ENCODE measurements at regions not wholly inside any gene's neighbourhood (a gene's known extent, or its start where the extent isn't known, plus 50 kb on each side); places are given as distances from the start of the nearest gene placed in this dataset.
"Not testable (repeated sequence)": the region's sequence is repeated elsewhere in the genome, so short reads cannot be mapped to it uniquely, and the experiment has no call there.

GRCh38 chr4:72864898-72865297 is 204.6 kb downstream of the COX18 start:
- ATAC-seq, result no peak
- TF ChIP-seq CTCF (IDR thresholded peaks at IDR 0.05) (no peak), POLR2A (IDR thresholded peaks at IDR 0.05) (no peak)
- Histone ChIP-seq H3K4me3 (no peak overlapping the region), H3K9me3 (no peaks in the 10 kb centered on the region), H3K27me3 (no peaks in the 10 kb centered on the region), H3K36me3 (replicated peaks in 1 of 2; ENCODE audit: insufficient read depth in 1 of 2, low read depth in 2 of 2) (no peaks in the 10 kb centered on the region), H3K27ac (no peak overlapping the region), H3K4me1 (no peaks in the 10 kb centered on the region)
- no peak for DNase-seq
- intact Hi-C loops (cut with DNase I), result no loop called here

- ATAC-seq; DNase-seq; intact Hi-C loops (cut with DNase I); H3K4me3 ChIP-seq; H3K4me1 ChIP-seq; H3K27ac ChIP-seq; H3K36me3 ChIP-seq (replicated peaks in 1 of 2; ENCODE audit: insufficient read depth in 1 of 2, low read depth in 2 of 2); H3K27me3 ChIP-seq; H3K9me3 ChIP-seq: not testable (repeated sequence)
- WGBS, 2 donors, result 73 to 76% methylated on average over 1 of the region's 1 CpG
Observed at GRCh38 chr4:72864277-72864676, 205.2 kb downstream of the COX18 start.

- DNase-seq, result no peak
Observed at GRCh38 chr4:72860766-72861165, 208.8 kb downstream of the COX18 start.

GRCh38 chr4:72858328-72858727 is 211.2 kb downstream of the COX18 start:
- 60 to 69% methylated on average over 4 of the region's 4 CpGs for WGBS, 2 donors
- Histone ChIP-seq H3K4me3 (no peak overlapping the region), H3K36me3 (replicated peaks in 1 of 2; ENCODE audit: insufficient read depth in 1 of 2, low read depth in 2 of 2) (no peaks in the 10 kb centered on the region), H3K27me3 (no peaks in the 10 kb centered on the region), H3K27ac (no peak overlapping the region), H3K9me3 (no peaks in the 10 kb centered on the region), H3K4me1 (no peaks in the 10 kb centered on the region)
- DNase-seq (no peak), ATAC-seq (no peak)
- intact Hi-C loops (cut with DNase I), result no loop called here
- no peak for TF ChIP-seq POLR2A (IDR thresholded peaks at IDR 0.05)

More at GRCh38 chr4:72860766-72861165, 208.8 kb downstream of the COX18 start:
- intact Hi-C loops (cut with DNase I), result no loop called here
- TF ChIP-seq CTCF (IDR thresholded peaks at IDR 0.05), result no peak
- no peak for TF ChIP-seq POLR2A (IDR thresholded peaks at IDR 0.05)
- H3K9me3 ChIP-seq, result no peaks in the 10 kb centered on the region
- no peak for ATAC-seq
- no peaks in the 10 kb centered on the region for H3K27me3 ChIP-seq
- no peaks in the 10 kb centered on the region for H3K36me3 ChIP-seq (replicated peaks in 1 of 2; ENCODE audit: insufficient read depth in 1 of 2, low read depth in 2 of 2)
- H3K4me3 ChIP-seq, result no peak overlapping the region
- no peak overlapping the region for H3K27ac ChIP-seq
- H3K4me1 ChIP-seq, result no peaks in the 10 kb centered on the region

GRCh38 chr4:72857787-72858186 is 211.7 kb downstream of the COX18 start:
- DNase-seq, result no peak
- Histone ChIP-seq H3K27me3 (no peaks in the 10 kb centered on the region), H3K9me3 (no peaks in the 10 kb centered on the region), H3K4me1 (no peaks in the 10 kb centered on the region), H3K36me3 (replicated peaks in 1 of 2; ENCODE audit: insufficient read depth in 1 of 2, low read depth in 2 of 2) (no peaks in the 10 kb centered on the region), H3K4me3 (no peak overlapping the region), H3K27ac (no peak overlapping the region)
- intact Hi-C loops (cut with DNase I), result no loop called here
- 38 to 50% methylated on average over 2 of the region's 2 CpGs for WGBS, 2 donors
- no peak for ATAC-seq
- TF ChIP-seq POLR2A (IDR thresholded peaks at IDR 0.05), result no peak
- TF ChIP-seq CTCF (IDR thresholded peaks at IDR 0.05), result no peak

- no peak for ATAC-seq
- H3K27ac ChIP-seq, result no peak overlapping the region
- no peaks in the 10 kb centered on the region for H3K4me1 ChIP-seq
- no peak for DNase-seq
- no peak for TF ChIP-seq CTCF (IDR thresholded peaks at IDR 0.05)
- TF ChIP-seq POLR2A (IDR thresholded peaks at IDR 0.05), result no peak
- H3K4me3 ChIP-seq, result no peak overlapping the region
- WGBS, 2 donors, result 21 to 80% methylated on average over 1 of the region's 1 CpG
- intact Hi-C loops (cut with DNase I), result no loop called here
- no peaks in the 10 kb centered on the region for H3K27me3 ChIP-seq
- H3K9me3 ChIP-seq, result no peaks in the 10 kb centered on the region
- no peaks in the 10 kb centered on the region for H3K36me3 ChIP-seq (replicated peaks in 1 of 2; ENCODE audit: insufficient read depth in 1 of 2, low read depth in 2 of 2)
Observed at GRCh38 chr4:72857216-72857615, 212.3 kb downstream of the COX18 start.

Data from body of pancreas (tissue), 4 donors.